SIG-M5 treated with dmso at 0.1 percent for 504 hours (cell line): ENCODE measurements at regions not wholly inside any gene's neighbourhood (a gene's known extent, or its start where the extent isn't known, plus 50 kb on each side); places are given as distances from the start of the nearest gene placed in this dataset.
"Not testable (repeated sequence)": the region's sequence is repeated elsewhere in the genome, so short reads cannot be mapped to it uniquely, and the experiment has no call there.

ENCODE experiments used
- DNase-seq: peaks from one replicate; lab custom pipeline; 2025; ENCODE audit not compliant: unreplicated experiment; lab: John Stamatoyannopoulos, UW

DNA sequence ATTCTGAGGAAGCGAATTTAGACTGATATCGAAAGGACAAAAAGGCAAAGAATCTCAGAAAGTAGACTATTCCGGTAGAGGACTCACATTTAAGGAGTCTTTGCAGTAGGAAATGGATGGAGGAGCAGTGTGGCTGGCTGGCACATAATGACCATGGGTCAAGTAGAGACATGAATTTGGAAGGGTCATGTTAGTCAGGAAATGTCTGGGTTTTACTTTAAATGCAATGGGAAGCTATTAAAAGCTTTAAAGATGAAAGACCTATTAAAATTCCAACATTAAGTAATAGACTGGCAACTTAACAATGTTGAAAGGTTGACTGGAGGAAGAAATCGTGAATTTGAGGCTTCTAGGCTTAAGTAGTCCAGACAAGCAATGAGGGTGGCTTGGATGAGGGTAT lies 90.0 kb upstream of the SEMA3C start:
- DNase-seq: no peak

DNA sequence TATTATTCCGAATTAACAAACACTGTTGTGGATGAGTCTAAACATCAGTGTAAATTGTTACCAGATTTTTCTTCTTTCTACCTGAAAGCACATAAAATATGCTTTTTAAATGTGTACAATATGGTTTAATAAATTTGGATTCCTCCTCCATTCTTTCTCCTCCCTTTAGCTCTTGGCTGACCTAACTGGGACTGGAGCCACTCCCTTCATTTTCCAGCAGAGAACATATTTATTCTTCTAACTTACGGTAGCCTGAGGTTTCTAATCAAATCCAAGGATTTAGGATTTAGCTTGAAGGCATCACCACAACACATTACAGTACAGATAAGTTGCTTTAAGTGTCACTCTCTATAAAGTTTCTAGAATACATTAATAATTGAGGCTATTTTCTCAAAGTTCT lies 88.2 kb upstream of the SEMA3C start:
- DNase-seq: no peak

GRCh38 chr7:81005254-81005653 lies 86.4 kb upstream of the SEMA3C start:
- no peak for DNase-seq

DNA sequence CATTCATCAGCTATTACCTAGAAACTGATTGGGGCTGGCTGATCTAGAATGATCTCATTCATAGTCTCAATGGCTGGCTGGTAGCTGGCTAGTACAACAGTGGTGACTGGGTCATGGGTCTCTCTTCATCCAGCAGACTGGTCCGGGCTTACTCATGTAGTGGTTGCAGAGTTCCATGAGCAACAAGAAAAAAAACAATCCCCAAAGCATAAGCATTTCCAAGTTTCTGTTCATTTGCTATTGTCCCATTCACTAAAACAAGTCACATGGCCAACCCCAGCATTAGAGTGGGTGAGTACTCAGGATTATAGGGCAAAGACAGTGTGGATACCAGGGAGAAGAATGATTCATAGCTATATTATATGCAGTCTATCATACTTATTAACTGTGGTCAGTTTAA lies 85.2 kb upstream of the SEMA3C start:
- no peak for DNase-seq

DNA sequence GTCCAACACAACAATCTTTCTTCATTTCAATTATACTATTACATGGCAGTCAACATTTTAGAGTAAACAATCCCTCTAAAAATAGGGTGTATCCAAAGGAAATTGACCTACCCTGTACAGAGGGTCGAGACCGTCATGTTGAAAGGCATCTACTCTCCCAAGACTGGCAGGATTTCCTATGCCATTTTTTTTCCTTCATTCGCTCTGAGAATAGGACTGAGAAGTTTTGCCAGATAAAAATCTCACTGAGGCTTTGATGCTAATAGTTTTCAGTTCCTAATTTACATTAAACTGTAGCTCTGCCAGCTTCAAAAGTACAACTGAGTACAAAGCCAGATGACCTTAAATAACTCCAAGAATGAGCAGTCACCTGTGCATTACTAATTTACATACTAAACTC lies 84.5 kb upstream of the SEMA3C start:
- DNase-seq: no peak

GRCh38 chr7:81002421-81002820 lies 83.6 kb upstream of the SEMA3C start:
- no peak for DNase-seq

- DNase-seq: no peak
These were observed 80.9 kb upstream of the SEMA3C start for GRCh38 chr7:80999771-81000170.

GRCh38 chr7:80999100-80999499 lies 80.2 kb upstream of the SEMA3C start:
- no peak for DNase-seq

GRCh38 chr7:80997841-80998240 lies 79.0 kb upstream of the SEMA3C start:
- no peak for DNase-seq

GRCh38 chr7:80996236-80996635 lies 77.4 kb upstream of the SEMA3C start:
- DNase-seq: not testable (repeated sequence)

DNA sequence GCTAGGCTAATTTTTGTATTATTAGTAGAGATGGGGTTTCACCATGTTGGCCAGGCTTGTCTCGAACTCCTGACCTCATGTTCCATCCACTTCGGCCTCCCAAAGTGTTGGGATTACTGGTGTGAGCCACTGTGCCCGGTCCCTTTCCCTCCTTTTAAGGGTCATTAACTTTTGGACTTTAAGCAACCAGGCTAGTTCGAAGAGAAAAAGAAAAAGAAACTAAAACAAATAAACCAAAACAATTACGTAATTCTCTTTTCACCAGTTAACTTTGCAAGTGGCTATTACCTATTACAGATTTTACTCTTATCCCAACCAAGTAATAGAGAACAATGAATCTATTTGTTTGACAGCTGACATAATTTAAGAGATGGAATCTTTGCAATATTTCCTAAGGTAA lies 72.8 kb upstream of the SEMA3C start:
- DNase-seq: no peak

GRCh38 chr7:80984619-80985018 lies 65.8 kb upstream of the SEMA3C start:
- no peak for DNase-seq

GRCh38 chr7:80981405-80981804 lies 62.6 kb upstream of the SEMA3C start:
- no peak for DNase-seq

DNA sequence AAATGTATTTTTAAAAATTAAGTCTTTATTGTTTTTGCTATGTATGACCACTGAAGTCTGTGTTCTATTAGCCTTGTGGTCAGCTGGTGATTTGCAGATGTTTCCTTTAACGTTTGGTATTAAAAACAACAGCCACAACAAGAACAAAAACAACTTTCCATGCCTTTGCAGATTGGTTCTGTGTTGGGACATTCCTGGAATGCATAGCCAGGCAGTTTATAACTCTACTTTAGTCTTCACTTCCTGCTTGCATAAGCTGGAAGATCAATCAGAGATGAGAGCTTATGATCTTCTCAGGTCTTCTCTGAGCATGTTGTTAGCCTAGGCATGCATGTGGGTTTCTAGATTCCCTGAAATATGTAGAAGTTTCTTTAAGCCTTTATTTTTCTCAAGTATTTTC lies 58.9 kb upstream of the SEMA3C start:
- no peak for DNase-seq

- DNase-seq: no peak
These were observed 55.8 kb upstream of the SEMA3C start for GRCh38 chr7:80974396-80975358.

- no peak for DNase-seq
These were observed 52.4 kb upstream of the SEMA3C start for GRCh38 chr7:80971225-80971624.
